A549 (cell line): ENCODE measurements at regions not wholly inside any gene's neighbourhood (a gene's known extent, or its start where the extent isn't known, plus 50 kb on each side); places are given as distances from the start of the nearest gene placed in this dataset.

Source experiments
- ATAC-seq, 2 experiments: fragments of 200-7000 bp in 1 of 2; fragments of >200 bp in 1 of 2; cut with Nextera tagmentation in 1 of 2; cut with Tn5 transposase in 1 of 2; 3 replicates each; pipeline versions ENCODE4 v1.8.0 to v1.9.1; 2018 to 2020; ENCODE audit warnings: mild to moderate bottlenecking in 1 of 2, moderate library complexity in 1 of 2
- CTCF ChIA-PET: fragments of 300-600 bp; sonication (Branson Sonifier 250); formaldehyde crosslinking; extraction: SDS; loops from one replicate; lab custom pipeline; 2021; ENCODE audit warnings: antibody characterized with exemption, inconsistent platforms; lab: Yijun Ruan, JAX
- POLR2A ChIA-PET: fragments of 350-600 bp; formaldehyde crosslinking; extraction: SDS; loops from one replicate; lab custom pipeline; 2021; ENCODE audit warnings: antibody characterized with exemption, inconsistent platforms; lab: Yijun Ruan, JAX
- DNase-seq, 2 experiments: peaks; one replicate each; pipeline versions ENCODE4 v3.0.0 to v3.0.0-alpha.2; 2011 to 2016; ENCODE audit warnings: low read depth in 1 of 2, low spot score in 1 of 2
- FAIRE-seq: peaks from 2 replicates; lab custom pipeline; 2011; peaks lifted over from hg19 to GRCh38; lab: Jason Lieb, UNC
- H3K27ac ChIP-seq, 2 experiments: fragments of >200 bp; sonication (Bioruptor Twin); formaldehyde crosslinking; 3 replicates each; pipeline ENCODE4 v1.5.1; 2016 to 2017
- H3K4me1 ChIP-seq: fragments of >200 bp; sonication (Bioruptor Twin); formaldehyde crosslinking; 3 replicates; pipeline ENCODE4 v1.6.1; 2016
- H3K4me2 ChIP-seq: fragments of >200 bp; sonication (Bioruptor Twin); formaldehyde crosslinking; 3 replicates; pipeline ENCODE4 v1.6.1; 2016
- H3K4me3 ChIP-seq: fragments of >200 bp; sonication (Bioruptor Twin); formaldehyde crosslinking; 3 replicates; pipeline ENCODE4 v1.5.1; 2016
- H3K9me3 ChIP-seq: fragments of >200 bp; sonication (Bioruptor Twin); formaldehyde crosslinking; 3 replicates; pipeline ENCODE4 v1.6.1; 2016
- ATOH8 ChIP-seq: fragments of 250-450 bp; sonication (Bioruptor Pico); IDR thresholded peaks from 2 replicates; pipeline ENCODE4 v1.5.0; 2020; ENCODE audit warnings: low read depth, mild to moderate bottlenecking, moderate library complexity
- CBX8 ChIP-seq: fragments of 200-600 bp; sonication (generic); IDR thresholded peaks from 2 replicates; pipeline ENCODE4 v1.6.1; 2016
- CEBPB ChIP-seq, 2 experiments: fragments of >200 bp in 1 of 2; sonication (Bioruptor Twin) in 1 of 2; formaldehyde crosslinking in 1 of 2; IDR thresholded peaks; 2 replicates each; pipeline ENCODE4 v1.6.1; 2012 to 2016
- CHD2 ChIP-seq: fragments of 150-350 bp; IDR thresholded peaks from 2 replicates; pipeline ENCODE4 v1.6.1; 2014; ENCODE audit warnings: low read length; ENCODE audit not compliant: partially characterized antibody
- CHD4 ChIP-seq: fragments of 200-600 bp; sonication (generic); IDR thresholded peaks from 2 replicates; pipeline ENCODE4 v1.6.1; 2016; ENCODE audit warnings: antibody characterized with exemption, mild to moderate bottlenecking, borderline replicate concordance
- E2F6 ChIP-seq: IDR thresholded peaks from 2 replicates; pipeline ENCODE4 v1.6.1; 2012; ENCODE audit warnings: low read depth, borderline replicate concordance
- EHF ChIP-seq: fragments of 250-450 bp; sonication (Bioruptor Pico); IDR thresholded peaks from 2 replicates; pipeline ENCODE4 v1.5.0; 2020; ENCODE audit warnings: mild to moderate bottlenecking
- FOSL2 ChIP-seq, 2 experiments: fragments of 450-650 bp in 1 of 2; fragments of >200 bp in 1 of 2; sonication (Bioruptor Twin) in 1 of 2; formaldehyde crosslinking; IDR thresholded peaks; 2 replicates each; pipeline versions ENCODE4 v1.5.0 to v1.6.1; 2016 to 2020; ENCODE audit warnings: mild to moderate bottlenecking in 1 of 2, moderate library complexity in 1 of 2
- HDAC2 ChIP-seq: fragments of 200-600 bp; sonication (generic); IDR thresholded peaks from 2 replicates; pipeline ENCODE4 v1.6.1; 2016
- HOXB5 ChIP-seq: fragments of 250-450 bp; sonication (Bioruptor Pico); IDR thresholded peaks from 2 replicates; pipeline ENCODE4 v1.5.0; 2020; ENCODE audit warnings: mild to moderate bottlenecking, moderate library complexity
- KDM1A ChIP-seq: fragments of 200-600 bp; sonication (generic); IDR thresholded peaks from 2 replicates; pipeline ENCODE4 v1.6.1; 2016; ENCODE audit warnings: low read depth, mild to moderate bottlenecking
- MAX ChIP-seq: IDR thresholded peaks from 2 replicates; pipeline ENCODE4 v1.6.1; 2012
- MAZ ChIP-seq: fragments of 150-350 bp; IDR thresholded peaks from 2 replicates; pipeline ENCODE4 v1.6.1; 2014; ENCODE audit warnings: antibody characterized with exemption, low read depth, low read length, borderline replicate concordance
- MYC ChIP-seq: IDR thresholded peaks from 2 replicates; pipeline ENCODE4 v1.6.1; 2012; ENCODE audit warnings: mild to moderate bottlenecking, inconsistent platforms, low read length, improper control_type of control experiment, borderline replicate concordance
- POLR2AphosphoS2 ChIP-seq: conservative IDR thresholded peaks from 2 replicates; pipeline ENCODE4 v1.6.1; 2012; ENCODE audit warnings: low read length, improper control_type of control experiment, inconsistent platforms
- TP53 ChIP-seq: fragments of 250-450 bp; sonication (Bioruptor Pico); IDR thresholded peaks from 2 replicates; pipeline ENCODE4 v1.5.0; 2021; ENCODE audit warnings: mild to moderate bottlenecking, moderate library complexity
- ZNF302 ChIP-seq: fragments of 250-450 bp; sonication (Bioruptor Pico); IDR thresholded peaks from 2 replicates; pipeline ENCODE4 v1.9.0; 2021; ENCODE audit warnings: inconsistent platforms, mild to moderate bottlenecking, moderate library complexity
- WGBS: methylation state at CpG from one replicate; pipeline ENCODE4 v1.1.6; 2017; ENCODE audit errors: missing lambda C conversion rate; 5-methylcytosine and 5-hydroxymethylcytosine counted together
- TF ChIP-seq, protein P1 (sequence below): fragments of 200-600 bp; sonication (generic); IDR thresholded peaks from 2 replicates; pipeline ENCODE4 v1.6.1; 2016; ENCODE audit warnings: antibody characterized with exemption, mild to moderate bottlenecking, moderate library complexity

DNA sequence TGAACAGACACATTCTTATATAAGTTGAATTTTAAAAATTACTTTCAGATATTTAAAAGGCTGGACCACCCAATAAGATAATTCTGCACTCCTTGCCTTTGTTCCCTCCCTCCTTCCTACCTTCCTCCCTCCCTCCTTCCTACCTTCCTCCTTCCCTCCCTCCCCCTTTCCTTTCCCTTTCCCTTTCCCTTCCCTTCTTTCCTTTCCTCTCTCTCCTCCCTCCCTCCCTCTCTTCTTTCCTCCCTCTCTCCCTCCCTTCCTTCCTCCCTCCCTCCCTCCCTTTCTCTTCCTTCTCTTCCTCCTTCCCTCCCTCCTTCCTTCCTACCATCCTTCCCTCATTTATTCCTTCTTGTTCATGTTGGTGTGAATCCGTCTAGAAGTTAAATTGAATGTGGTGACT is 93.0 kb downstream of the ATP6V1G3 start:
- Histone ChIP-seq H3K4me2 (no peak overlapping the region), H3K27ac (no peak overlapping the region), H3K9me3 (no peaks in the 10 kb centered on the region), H3K4me3 (no peak overlapping the region)
- no peak for DNase-seq
- no peak for ATAC-seq
- CTCF ChIA-PET = interaction anchor here (2.7 kb wide), 1 partner anchor 18 kb away, joined by 10 read pairs; no protein-coding TSS in a partner anchor
- TF ChIP-seq CHD2 = no peak
- no peak for TF ChIP-seq MAX
- TF ChIP-seq, all 56 proteins: peak for 0
- FAIRE-seq = no peak
- H3K4me1 ChIP-seq = peaks cover 29% of the 10 kb centered on the region
- WGBS = 88% methylated on average over 1 of the region's 1 CpG
- POLR2A ChIA-PET = no interaction called here

DNA sequence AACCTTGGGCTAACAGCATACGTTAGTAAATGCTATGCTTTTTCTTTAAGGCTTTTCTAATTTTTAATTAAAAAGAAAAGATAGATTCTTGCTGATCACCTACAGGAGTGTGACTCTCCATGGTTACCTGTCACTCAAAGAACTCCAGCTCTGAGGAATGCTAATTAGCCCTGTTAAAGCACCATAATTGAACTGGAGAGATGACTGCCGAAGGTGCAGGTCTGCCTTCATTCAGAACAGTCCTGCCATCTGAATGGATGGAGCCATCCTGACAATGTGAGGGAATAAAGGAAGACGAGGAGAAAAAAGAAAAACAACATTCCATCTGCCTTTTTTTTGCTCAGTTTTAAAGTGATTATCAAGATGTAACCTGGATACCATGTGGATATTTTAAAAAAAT is 94.6 kb downstream of the ATP6V1G3 start:
- WGBS = 84% methylated on average over 3 of the region's 3 CpGs
- H3K4me2 ChIP-seq = no peak overlapping the region
- no peak overlapping the region for H3K4me3 ChIP-seq
- H3K4me1 ChIP-seq = peaks cover 29% of the 10 kb centered on the region
- ChIA-PET CTCF (no interaction called here), POLR2A (no interaction called here)
- no peak for DNase-seq
- H3K27ac ChIP-seq = no peak overlapping the region
- TF ChIP-seq CBX8 (no peak), KDM1A (no peak), HOXB5 (CRISPR knock-in tag) (no peak), MYC (no peak)
- TF ChIP-seq, protein P1, sequence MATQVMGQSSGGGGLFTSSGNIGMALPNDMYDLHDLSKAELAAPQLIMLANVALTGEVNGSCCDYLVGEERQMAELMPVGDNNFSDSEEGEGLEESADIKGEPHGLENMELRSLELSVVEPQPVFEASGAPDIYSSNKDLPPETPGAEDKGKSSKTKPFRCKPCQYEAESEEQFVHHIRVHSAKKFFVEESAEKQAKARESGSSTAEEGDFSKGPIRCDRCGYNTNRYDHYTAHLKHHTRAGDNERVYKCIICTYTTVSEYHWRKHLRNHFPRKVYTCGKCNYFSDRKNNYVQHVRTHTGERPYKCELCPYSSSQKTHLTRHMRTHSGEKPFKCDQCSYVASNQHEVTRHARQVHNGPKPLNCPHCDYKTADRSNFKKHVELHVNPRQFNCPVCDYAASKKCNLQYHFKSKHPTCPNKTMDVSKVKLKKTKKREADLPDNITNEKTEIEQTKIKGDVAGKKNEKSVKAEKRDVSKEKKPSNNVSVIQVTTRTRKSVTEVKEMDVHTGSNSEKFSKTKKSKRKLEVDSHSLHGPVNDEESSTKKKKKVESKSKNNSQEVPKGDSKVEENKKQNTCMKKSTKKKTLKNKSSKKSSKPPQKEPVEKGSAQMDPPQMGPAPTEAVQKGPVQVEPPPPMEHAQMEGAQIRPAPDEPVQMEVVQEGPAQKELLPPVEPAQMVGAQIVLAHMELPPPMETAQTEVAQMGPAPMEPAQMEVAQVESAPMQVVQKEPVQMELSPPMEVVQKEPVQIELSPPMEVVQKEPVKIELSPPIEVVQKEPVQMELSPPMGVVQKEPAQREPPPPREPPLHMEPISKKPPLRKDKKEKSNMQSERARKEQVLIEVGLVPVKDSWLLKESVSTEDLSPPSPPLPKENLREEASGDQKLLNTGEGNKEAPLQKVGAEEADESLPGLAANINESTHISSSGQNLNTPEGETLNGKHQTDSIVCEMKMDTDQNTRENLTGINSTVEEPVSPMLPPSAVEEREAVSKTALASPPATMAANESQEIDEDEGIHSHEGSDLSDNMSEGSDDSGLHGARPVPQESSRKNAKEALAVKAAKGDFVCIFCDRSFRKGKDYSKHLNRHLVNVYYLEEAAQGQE = no peak
- no peak for ATAC-seq
- H3K9me3 ChIP-seq = no peaks in the 10 kb centered on the region
- no peak for FAIRE-seq

DNA sequence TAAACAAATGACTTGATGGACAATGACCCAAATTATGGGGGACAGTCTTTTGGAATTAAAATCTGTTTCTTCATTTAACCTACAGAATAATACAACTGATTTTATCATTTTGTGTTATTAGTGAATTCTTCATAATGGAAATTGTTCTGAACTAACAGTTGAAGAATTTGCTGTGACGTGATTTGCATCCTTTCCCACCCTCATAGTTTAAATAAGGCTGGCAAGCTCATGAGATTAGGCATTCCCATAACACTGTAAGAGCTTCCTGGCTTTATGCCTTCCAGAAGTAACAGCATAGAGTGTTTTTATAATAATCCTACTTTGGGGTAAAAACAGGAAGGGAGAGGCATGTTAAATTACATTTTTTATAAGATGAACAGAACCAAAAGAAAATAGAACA is 95.7 kb downstream of the ATP6V1G3 start:
- H3K4me1 ChIP-seq = peaks cover 24% of the 10 kb centered on the region
- no peak overlapping the region for H3K4me3 ChIP-seq
- H3K4me2 ChIP-seq = no peak overlapping the region
- ChIA-PET POLR2A (no interaction called here), CTCF (interaction anchor here (1.6 kb wide), 1 partner anchor 20 kb away, joined by 5 read pairs; no protein-coding TSS in a partner anchor)
- H3K9me3 ChIP-seq = no peaks in the 10 kb centered on the region
- TF ChIP-seq TP53 (CRISPR knock-in tag) (no peak), EHF (CRISPR knock-in tag) (no peak), HDAC2 (no peak), MAZ (no peak), HOXB5 (CRISPR knock-in tag) (no peak), KDM1A (no peak), E2F6 (no peak), CEBPB (IDR thresholded peaks at IDR 0.05) (no peak), FOSL2 (IDR thresholded peaks at IDR 0.05) (no peak), FOSL2 (CRISPR knock-in tag; IDR thresholded peaks at IDR 0.05) (no peak), ATOH8 (CRISPR knock-in tag) (no peak), CHD4 (no peak), POLR2AphosphoS2 (no peak), ZNF302 (CRISPR knock-in tag) (no peak)
- WGBS = 60% methylated on average over 1 of the region's 1 CpG
- no peak for FAIRE-seq
- DNase-seq = no peak
- no peak for ATAC-seq
- no peak overlapping the region for H3K27ac ChIP-seq
